Endothelial cell of hepatic sinusoid (primary cell): ENCODE measurements at regions not wholly inside any gene's neighbourhood (a gene's known extent, or its start where the extent isn't known, plus 50 kb on each side); places are given as distances from the start of the nearest gene placed in this dataset.
"Not testable (repeated sequence)": the region's sequence is repeated elsewhere in the genome, so short reads cannot be mapped to it uniquely, and the experiment has no call there.

ENCODE experiments used
- in situ Hi-C: cut with HindIII; loops from 2 replicates; pipeline ENCODE4 v1.10.0; 2017; ENCODE audit warnings: low sequenced_read_pairs

- in situ Hi-C loops = no loop called here
Measured at GRCh38 chr4:40681600-40681999, 51.9 kb upstream of the RBM47 start.

DNA sequence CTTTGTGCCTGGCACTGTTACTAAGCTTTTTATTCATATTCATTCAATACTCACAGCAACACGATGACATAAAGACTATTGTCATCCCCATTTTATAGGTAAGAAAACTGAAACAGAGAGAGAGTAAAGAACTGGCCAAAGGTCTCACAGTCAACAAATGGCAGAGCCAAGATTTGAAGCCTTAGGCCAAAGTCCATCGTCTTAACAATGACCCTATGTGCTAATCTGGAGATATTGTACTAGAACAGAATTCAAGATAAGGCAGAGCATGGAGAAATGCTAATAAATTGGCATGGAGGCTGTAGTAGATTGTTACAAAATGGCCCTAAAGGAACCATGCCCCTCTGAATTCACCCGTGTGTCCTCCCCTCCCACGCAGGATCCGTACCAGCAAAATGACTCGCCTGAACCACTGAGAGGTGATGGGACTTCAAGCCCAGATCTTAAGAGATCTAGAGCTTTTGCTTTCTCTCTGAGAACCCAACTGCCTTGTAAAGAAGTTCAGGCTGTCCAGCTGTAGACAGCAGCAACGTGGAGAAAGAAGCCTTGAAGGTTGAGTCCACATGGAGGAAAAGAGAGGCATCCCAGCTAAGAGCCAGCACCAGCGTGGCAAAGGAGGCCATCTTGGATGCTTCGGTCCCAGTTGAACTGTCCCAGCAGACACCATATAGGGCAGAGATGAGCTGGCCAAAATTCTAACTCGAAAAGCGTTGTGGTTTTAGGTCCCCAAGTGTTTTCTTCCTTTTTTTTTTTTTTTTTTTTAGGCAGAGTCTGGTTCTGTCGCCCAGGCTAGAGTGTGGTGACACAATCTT is 52.8 kb upstream of the RBM47 start:
- in situ Hi-C loops = no loop called here

GRCh38 chr4:40683536-40684145 is 54.0 kb upstream of the RBM47 start:
- in situ Hi-C loops = not testable (repeated sequence)

GRCh38 chr4:40684404-40684803 is 54.7 kb upstream of the RBM47 start:
- in situ Hi-C loops = no loop called here

DNA sequence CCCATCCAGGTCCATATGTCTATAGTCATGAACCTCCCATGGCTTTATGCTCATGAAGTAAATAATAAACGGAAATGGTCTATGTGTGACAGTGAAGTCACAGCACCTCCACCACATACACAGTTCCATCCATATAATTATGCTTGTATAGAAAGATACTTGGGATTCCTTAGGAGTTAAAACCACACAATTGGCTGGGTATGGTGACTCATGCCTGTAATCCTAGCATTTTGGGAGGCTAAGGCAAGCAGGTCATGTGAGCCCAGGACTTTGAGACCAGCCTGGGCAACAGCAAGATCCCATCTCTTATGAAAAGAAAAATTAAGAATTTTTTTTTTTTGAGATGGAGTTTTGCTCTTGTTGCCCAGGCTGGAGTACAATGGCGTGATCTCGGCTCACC is 55.6 kb upstream of the RBM47 start:
- in situ Hi-C loops = no loop called here

GRCh38 chr4:40686081-40686913 is 56.6 kb upstream of the RBM47 start:
- in situ Hi-C loops = no loop called here

GRCh38 chr4:40687676-40688389 is 58.2 kb upstream of the RBM47 start:
- in situ Hi-C loops = no loop called here

- in situ Hi-C loops = no loop called here
Measured at GRCh38 chr4:40688446-40689095, 58.9 kb upstream of the RBM47 start.

DNA sequence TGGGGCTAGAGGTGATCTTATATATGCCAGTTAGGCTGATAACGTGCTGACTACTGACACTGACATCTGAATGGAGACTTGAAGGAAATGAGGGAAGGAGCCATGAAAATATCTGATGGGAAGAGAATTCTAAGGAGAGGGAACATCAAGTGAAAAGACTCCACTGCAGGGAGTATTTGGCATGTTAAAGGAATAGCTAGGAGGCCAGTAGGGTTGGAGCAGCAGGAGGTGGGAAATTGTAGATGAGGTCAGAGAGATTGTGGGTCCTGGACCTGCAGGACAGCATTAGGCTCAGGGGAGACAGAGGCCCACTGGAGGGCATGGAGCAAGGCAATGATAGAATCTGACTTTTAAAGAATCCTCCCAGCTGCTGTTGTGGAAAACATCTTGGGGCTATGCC is 55.8 kb upstream of the NSUN7 start:
- in situ Hi-C loops = loop anchor here (5.0 to 10.0 kb wide), 2 partner anchors 63 to 209 kb away; no protein-coding TSS in a partner anchor

DNA sequence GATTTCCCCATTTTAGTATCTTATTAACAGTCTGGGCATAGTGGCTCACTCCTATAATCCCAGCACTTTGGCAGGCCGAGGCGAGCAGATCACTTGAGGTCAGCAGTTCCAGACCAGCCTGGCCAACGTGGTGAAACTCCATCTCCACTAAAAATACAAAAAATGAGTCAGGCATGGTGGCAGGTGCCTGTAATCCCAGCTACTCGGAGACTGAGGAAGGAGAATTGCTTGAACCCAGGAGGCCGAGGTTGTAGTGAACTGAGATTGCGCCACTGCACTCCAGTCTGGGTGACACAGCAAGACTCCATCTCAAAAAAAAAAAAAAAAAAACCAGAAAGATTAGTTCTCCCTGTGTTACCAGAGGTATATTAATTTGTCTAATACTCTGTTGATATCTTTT is 52.3 kb upstream of the NSUN7 start:
- in situ Hi-C loops = loop anchor here (10.0 kb wide), 1 partner anchor 213 kb away; no protein-coding TSS in a partner anchor

DNA sequence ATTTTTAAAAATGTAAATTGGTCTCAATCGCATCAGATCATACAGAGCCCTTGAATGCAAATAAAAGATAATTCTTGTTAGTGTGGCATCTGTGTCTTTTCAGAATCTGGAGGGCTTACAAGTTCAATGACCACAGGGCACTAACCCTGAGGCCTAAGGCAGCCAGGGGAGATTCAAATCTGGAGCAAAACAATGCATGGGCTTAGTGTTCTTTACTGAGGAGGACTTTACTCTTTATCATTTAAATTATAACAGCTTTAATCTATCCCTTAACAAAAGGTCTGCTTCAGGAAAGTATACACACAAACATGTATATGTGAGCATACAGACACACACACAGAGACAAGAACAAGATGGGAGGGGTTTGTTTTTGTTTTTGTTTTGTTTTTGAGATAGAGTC is 51.0 kb upstream of the NSUN7 start:
- in situ Hi-C loops = loop anchor here (10.0 kb wide), 1 partner anchor 214 kb away; no protein-coding TSS in a partner anchor

DNA sequence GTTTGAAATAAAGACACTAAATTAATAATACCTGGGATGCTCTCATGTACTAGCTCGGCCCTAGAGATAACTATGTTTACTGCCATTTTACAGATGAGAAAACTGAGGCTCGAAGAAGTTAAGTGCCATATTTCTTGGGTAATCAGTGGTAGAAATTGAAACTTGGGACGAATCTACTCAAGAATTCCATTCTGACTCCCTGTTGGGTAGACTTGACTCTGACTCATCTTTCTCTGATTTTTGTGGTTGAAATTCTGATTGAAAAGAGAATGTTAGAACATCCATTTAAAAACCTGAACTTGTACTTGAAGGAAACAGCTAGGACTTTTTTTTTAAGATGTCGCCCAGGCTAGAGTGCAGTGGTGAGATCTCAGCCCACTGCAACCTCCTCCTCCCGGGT is 50.1 kb upstream of the NSUN7 start:
- in situ Hi-C loops = loop anchor here (10.0 kb wide), 1 partner anchor 215 kb away; no protein-coding TSS in a partner anchor
